ENCODE measurements at regions not wholly inside any gene's neighbourhood (a gene's known extent, or its start where the extent isn't known, plus 50 kb on each side); places are given as distances from the start of the nearest gene placed in this dataset.
"Not testable (repeated sequence)": the region's sequence is repeated elsewhere in the genome, so short reads cannot be mapped to it uniquely, and the experiment has no call there.

GRCh38 chr4:79575709-79576428 lies 167.8 kb upstream of the GK2 start:
- ChIA-PET POLR2A (no interaction called here), CTCF (no interaction called here)

DNA sequence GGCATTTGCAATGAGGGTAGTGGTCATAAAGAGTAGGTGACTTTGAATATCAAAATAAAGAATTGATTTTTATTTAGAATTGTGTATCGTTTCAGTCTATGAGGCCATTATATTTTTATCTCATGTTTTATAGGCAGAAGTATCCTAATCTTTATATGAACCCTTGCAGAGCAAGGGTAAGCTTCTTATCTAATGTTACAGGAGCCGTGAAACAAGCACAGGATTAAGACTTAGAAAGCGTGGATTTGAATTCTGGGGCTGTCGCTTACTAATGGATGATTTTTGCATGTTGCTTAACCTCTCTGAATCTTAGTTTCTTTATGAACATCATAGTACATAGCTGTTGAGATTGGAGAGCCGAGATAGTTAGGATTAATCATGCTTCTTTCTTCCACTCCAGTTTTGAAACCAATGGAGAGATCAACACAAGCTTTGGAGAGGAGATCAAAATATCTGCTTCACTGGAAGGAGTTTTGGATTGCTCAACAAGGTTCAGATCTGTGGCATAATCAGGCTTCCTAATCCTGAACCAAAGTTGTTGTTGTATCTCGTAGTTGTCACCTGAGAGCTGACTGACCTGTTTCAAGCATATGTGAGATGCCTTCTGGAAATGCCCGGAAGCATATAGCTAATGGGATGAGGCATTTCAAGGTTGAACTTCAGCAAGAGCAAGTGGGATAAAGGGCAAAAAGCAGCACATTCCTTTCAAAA lies 166.9 kb upstream of the GK2 start:
- POLR2A ChIA-PET = no interaction called here
- CTCF ChIA-PET = no interaction called here

DNA sequence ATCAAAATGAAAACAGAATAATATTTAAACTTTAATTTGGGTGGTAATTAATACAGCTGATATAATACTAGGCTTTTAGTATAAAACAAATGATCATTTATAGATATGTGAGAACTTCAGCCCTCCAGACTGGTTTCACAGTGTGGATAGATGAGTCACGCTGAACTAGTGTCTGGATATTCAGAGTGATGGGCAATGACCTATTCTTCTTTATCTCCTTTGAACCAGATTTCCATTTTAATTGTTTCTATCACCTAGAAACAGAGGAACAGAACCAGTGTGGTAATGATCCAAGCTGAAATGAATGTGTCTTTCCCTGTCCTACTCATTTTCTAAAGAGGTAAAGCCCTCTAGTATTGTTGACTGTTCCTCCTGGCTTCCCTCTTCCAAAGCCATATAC lies 155.2 kb upstream of the GK2 start:
- ChIA-PET CTCF (no interaction called here), POLR2A (no interaction called here)

GRCh38 chr4:79561751-79562150 lies 153.7 kb upstream of the GK2 start:
- ChIA-PET CTCF (interaction anchor here (0.9 kb wide), 1 partner anchor 1379 kb away, joined by 3 read pairs; no protein-coding TSS in a partner anchor), POLR2A (no interaction called here)

- CTCF ChIA-PET, POLR2A ChIA-PET: not testable (repeated sequence)
These were observed 151.4 kb upstream of the GK2 start for GRCh38 chr4:79559398-79559797.

GRCh38 chr4:79552311-79552710 lies 144.3 kb upstream of the GK2 start:
- CTCF ChIA-PET = no interaction called here
- POLR2A ChIA-PET = no interaction called here

- CTCF ChIA-PET = no interaction called here
- POLR2A ChIA-PET = no interaction called here
These were observed 143.5 kb upstream of the GK2 start for GRCh38 chr4:79551555-79551954.

- CTCF ChIA-PET = no interaction called here
- POLR2A ChIA-PET = no interaction called here
These were observed 139.8 kb upstream of the GK2 start for GRCh38 chr4:79547851-79548250.

DNA sequence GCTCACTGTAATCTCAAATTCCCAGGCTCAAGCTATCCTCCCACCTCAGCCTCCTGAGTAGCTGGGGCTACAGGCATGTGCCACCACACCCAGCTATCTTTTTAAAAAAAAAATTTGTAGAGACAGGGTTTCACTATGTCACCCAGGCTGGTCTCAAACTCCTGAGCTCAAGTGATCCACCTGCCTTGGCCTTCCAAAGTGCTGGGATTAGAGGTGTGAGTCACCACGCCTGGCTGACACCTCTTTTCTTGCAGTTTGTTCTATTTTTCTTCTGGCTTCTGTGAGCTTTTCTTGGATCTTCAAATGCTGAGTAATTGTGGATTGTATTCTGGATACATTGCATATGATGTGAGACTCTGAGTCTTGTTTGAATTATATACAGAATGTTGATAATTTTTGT lies 137.3 kb upstream of the GK2 start:
- CTCF ChIA-PET, POLR2A ChIA-PET: not testable (repeated sequence)

- POLR2A ChIA-PET = no interaction called here
- CTCF ChIA-PET = no interaction called here
These were observed 132.1 kb upstream of the GK2 start for GRCh38 chr4:79540143-79540542.

- ChIA-PET CTCF (no interaction called here), POLR2A (no interaction called here)
These were observed 127.5 kb upstream of the GK2 start for GRCh38 chr4:79535516-79535915.

- ChIA-PET POLR2A (no interaction called here), CTCF (no interaction called here)
These were observed 120.2 kb upstream of the GK2 start for GRCh38 chr4:79528241-79528706.

DNA sequence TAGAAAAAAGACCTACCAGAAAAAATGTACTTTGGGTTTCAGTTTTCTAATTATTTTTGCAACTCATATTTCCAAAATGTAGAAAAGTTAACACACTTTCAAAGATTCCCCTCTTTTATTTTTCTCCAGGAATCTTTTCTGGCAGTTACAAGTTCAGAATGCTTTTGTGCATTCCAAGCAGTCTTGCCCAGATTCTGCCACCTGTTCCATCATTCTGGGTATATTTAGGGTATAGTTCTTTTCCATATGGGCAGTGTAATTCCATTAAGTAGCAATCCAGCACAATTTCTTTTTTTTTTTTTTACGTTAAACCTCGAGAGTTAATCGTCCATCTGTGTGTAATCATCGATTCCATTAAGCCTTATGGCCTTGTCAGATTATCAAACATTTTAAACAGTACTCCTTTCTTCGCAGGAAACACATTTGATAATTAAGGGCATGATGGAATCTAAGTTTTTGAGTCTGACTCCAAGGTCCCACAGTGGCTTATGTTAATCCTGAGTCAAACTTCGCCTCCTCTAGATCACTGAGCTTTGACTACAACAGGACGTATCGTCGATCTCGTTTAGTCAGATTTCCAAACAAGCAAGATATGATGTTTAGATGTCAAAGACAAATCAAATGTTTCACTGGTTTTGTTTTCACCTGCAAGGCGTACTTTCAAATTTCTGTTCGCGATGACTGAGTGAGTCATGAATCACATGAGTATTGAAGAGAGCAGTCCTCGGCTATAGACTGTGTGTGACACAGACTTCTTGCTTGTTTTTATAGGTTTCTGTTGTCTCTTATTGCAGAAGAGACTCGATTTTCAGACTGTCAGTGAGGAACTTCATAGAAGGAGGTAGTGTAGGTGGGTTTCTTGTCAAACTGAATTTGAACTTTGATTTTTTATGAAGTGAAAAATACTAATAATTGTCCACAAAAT lies 118.9 kb upstream of the GK2 start:
- CTCF ChIA-PET = no interaction called here

DNA sequence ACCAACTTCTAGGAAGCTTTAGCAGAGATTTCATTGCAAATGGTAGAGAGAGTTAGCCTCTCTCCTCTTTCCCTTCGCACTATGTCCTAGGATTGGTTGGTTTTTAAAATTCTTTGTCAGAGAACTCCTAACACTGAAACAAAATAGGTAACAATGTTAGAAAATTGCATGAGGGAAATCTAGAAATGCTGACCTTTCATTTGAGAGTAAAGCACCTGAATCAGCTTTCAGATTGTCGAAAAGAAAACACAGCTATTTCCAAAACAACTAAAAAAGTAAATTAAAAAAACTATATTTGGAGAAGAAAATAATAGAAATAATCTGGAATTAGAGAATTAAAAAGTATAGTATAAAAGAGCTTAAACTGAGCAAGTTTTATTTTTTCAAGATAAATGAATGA lies 108.1 kb upstream of the GK2 start:
- CTCF ChIA-PET = no interaction called here
- POLR2A ChIA-PET = no interaction called here

More for the DNA sequence above, 118.9 kb upstream of the GK2 start:
- POLR2A ChIA-PET = no interaction called here

DNA sequence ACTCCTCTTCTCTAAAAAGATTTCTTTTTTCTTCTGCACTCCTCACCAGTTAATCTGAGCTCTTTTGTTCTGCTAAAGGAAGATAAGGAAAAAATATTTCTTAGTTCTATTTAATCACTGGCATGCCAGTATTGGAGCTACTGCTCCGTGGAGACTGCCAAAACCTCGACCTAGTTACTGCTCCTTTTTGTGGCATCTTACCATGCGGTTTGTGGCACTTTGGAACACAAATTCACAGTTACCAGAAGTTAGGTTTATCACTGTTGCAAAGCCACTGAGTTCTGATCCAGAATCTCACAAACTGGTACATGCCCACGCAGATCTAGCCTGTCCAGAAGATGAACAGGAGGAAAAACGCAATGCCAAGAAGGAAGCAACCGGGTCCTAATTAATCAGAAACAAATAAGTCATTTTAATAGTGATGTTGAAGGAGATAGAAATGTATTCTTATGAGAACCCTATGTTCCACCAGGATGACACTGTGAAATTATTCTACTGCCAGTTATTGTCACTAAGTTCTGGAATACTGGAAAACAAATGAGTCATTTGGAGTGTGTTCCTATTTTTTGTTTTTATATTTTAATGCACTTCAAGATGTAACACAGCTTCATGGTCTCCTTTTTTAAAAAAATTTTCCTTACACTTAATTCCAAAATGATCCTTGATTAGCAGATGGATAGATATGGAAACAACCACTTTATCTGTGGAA lies 106.7 kb upstream of the GK2 start:
- POLR2A ChIA-PET = no interaction called here
- CTCF ChIA-PET = no interaction called here

- ChIA-PET POLR2A (no interaction called here), CTCF (no interaction called here)
These were observed 105.5 kb upstream of the GK2 start for GRCh38 chr4:79513576-79513975.

- ChIA-PET POLR2A (no interaction called here), CTCF (no interaction called here)
These were observed 104.3 kb upstream of the GK2 start for GRCh38 chr4:79512363-79512762.

DNA sequence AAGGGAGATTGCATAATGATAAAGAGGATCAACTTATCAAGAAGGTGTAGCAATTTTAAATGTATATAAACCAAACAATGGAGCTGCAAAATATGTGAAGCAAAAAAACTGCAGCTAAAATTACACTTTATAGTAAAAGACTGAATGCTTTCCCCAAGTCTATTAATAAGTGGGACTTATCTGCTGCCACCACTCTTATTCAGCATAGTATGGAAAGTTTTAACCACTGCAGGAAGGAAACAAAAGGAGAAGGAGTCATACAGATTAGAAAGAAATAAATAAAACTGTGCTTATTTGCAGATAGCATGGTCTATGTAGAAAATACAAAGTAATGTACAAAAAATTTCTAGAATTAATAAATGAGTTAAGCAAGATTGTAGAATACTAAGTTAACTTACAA lies 94.1 kb upstream of the GK2 start:
- CTCF ChIA-PET = no interaction called here
- POLR2A ChIA-PET = no interaction called here

- ChIA-PET POLR2A (no interaction called here), CTCF (no interaction called here)
These were observed 90.3 kb upstream of the GK2 start for GRCh38 chr4:79498282-79498681.

- ChIA-PET POLR2A (no interaction called here), CTCF (no interaction called here)
These were observed 89.0 kb upstream of the GK2 start for GRCh38 chr4:79497001-79497400.

All from activated CD8-positive, alpha-beta memory T cell treated with anti-CD3 and anti-CD28 coated beads for 36 hours (primary cell).